ENCODE measurements at regions not wholly inside any gene's neighbourhood (a gene's known extent, or its start where the extent isn't known, plus 50 kb on each side); places are given as distances from the start of the nearest gene placed in this dataset.

DNA sequence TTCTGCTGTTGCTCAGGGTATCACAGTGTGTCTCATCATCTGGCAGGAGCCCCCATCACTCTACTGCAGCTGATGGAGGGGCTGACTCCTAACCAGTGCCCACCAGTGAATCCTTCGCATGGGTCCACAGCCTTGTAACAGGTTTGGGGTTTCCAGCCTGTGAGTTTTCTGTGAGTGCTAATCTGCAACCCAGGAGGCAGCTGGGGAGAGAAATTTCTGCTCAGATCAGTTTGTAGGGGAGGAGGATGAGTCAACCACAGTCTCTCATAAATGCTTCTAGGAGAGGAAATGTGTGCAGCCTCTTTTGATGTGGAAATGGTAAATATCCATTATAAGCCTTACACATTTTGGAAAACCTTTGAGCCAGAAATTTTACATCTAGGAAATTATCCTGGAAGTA, 871.3 kb downstream of the AACS start:
- no peaks in the 10 kb centered on the region for H3K4me1 ChIP-seq
- no peak overlapping the region for H3K27ac ChIP-seq
- H3K27me3 ChIP-seq, result no peaks in the 10 kb centered on the region
- DNase-seq, result no peak
- H3K36me3 ChIP-seq, result no peaks in the 10 kb centered on the region
- H3K9me3 ChIP-seq, result no peaks in the 10 kb centered on the region
- TF ChIP-seq CTCF (IDR thresholded peaks at IDR 0.05), result no peak
- TF ChIP-seq POLR2A (IDR thresholded peaks at IDR 0.05), result no peak
- H3K4me3 ChIP-seq, result no peak overlapping the region

- no peaks in the 10 kb centered on the region for H3K4me1 ChIP-seq
- H3K36me3 ChIP-seq, result no peaks in the 10 kb centered on the region
- TF ChIP-seq CTCF (IDR thresholded peaks at IDR 0.05) (no peak), POLR2A (IDR thresholded peaks at IDR 0.05) (no peak)
- H3K27me3 ChIP-seq, result no peaks in the 10 kb centered on the region
- no peaks in the 10 kb centered on the region for H3K9me3 ChIP-seq
- no peak for DNase-seq
- no peak overlapping the region for H3K27ac ChIP-seq
- H3K4me3 ChIP-seq, result no peak overlapping the region
Measured at GRCh38 chr12:125944446-125944845, 879.2 kb downstream of the AACS start.

DNA sequence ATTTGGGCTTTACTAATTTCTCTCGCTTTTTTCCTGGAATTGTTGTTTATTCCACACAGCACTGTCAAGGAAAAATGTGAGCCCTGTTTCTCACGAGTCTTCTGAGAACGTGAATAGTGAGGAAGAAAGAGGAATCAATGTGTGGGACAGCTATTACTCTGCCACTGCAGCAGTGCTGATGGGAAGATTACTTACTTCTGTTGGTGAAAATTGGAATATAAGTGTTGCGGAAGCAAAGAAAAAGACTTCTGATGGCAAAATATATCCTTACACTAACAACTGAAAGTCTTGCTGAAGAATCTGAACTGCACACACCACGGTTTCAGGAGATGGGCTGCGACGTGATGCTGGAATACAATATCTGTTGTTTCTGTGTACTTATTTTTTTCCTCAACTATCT, 884.2 kb downstream of the AACS start:
- DNase-seq, result no peak
- H3K27ac ChIP-seq, result no peak overlapping the region
- no peaks in the 10 kb centered on the region for H3K9me3 ChIP-seq
- no peaks in the 10 kb centered on the region for H3K36me3 ChIP-seq
- H3K4me1 ChIP-seq, result no peaks in the 10 kb centered on the region
- no peak overlapping the region for H3K4me3 ChIP-seq
- H3K27me3 ChIP-seq, result no peaks in the 10 kb centered on the region
- TF ChIP-seq CTCF (IDR thresholded peaks at IDR 0.05) (no peak), POLR2A (IDR thresholded peaks at IDR 0.05) (no peak)

DNA sequence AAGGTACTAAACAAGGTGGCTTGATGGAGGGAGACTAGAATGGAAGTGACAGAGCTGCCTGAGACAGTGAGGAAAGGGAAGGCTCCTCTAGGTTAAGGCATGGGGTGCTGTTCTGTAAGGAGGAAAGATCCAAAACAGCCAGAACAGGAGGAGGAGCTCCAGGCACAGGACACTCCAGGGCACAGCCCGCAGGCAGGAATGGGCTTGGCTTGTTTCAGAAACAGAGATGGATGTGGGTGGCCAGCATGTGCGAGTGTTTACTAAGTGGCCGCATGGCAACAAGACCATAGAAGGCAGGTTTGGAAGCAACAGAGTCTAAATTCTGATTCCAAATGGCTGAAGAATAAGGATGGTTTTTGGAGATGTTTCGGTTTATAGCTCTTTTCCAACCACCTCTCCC, 889.1 kb downstream of the AACS start:
- DNase-seq, result no peak
- Histone ChIP-seq H3K27ac (no peak overlapping the region), H3K27me3 (no peaks in the 10 kb centered on the region), H3K9me3 (no peaks in the 10 kb centered on the region), H3K36me3 (no peaks in the 10 kb centered on the region), H3K4me1 (no peaks in the 10 kb centered on the region), H3K4me3 (no peak overlapping the region)
- TF ChIP-seq POLR2A (IDR thresholded peaks at IDR 0.05) (no peak), CTCF (IDR thresholded peaks at IDR 0.05) (no peak)

DNA sequence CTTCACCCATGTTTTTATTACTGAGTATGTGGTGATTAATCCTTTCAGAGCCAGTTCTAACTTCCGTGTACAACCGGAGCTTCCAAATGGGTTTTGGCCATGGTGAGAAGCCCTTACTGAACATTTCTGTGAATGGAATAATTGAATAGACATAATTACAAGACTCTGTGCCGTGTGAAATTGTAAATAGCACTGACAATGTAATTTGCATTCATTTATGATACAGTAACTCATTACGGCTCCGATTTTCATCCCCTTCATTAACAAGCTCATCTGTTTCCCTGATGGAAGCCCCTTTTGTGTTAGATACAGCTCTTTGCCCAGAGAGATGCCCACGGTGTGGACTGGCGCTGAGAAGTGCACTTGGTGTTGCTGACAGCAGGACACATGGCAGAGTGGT, 891.0 kb downstream of the AACS start:
- TF ChIP-seq POLR2A (IDR thresholded peaks at IDR 0.05) (no peak), CTCF (IDR thresholded peaks at IDR 0.05) (no peak)
- H3K9me3 ChIP-seq, result no peaks in the 10 kb centered on the region

DNA sequence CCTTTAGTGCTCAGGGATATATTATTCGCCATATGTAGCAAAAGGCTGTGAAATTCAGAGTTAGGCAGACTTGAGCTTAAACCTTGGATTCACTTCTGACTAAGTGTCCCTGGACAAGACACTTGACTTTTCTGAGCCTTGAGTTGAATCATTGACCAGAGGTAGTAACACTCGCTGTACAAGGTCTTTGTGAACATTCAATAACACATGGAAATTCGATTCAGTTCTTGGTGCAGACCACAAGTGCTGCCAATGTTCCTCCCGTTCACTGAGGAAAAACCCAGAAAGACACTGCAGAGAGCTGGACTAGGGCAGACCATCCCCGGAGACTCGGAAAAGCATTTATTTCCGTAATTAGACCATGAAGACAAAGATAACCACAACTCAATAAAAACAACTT, 901.4 kb downstream of the AACS start:
- H3K27me3 ChIP-seq, result no peaks in the 10 kb centered on the region
- no peak overlapping the region for H3K4me3 ChIP-seq
- no peak for TF ChIP-seq POLR2A (IDR thresholded peaks at IDR 0.05)
- TF ChIP-seq CTCF (IDR thresholded peaks at IDR 0.05), result no peak
- DNase-seq, result no peak
- H3K4me1 ChIP-seq, result no peaks in the 10 kb centered on the region
- H3K9me3 ChIP-seq, result no peaks in the 10 kb centered on the region
- H3K36me3 ChIP-seq, result no peaks in the 10 kb centered on the region
- H3K27ac ChIP-seq, result no peak overlapping the region

More for the DNA sequence above, 891.0 kb downstream of the AACS start:
- Histone ChIP-seq H3K36me3 (no peaks in the 10 kb centered on the region), H3K4me3 (no peak overlapping the region), H3K27me3 (no peaks in the 10 kb centered on the region), H3K4me1 (no peaks in the 10 kb centered on the region), H3K27ac (no peak overlapping the region)
- no peak for DNase-seq
